NOMO-1 (cell line): ENCODE measurements at regions not wholly inside any gene's neighbourhood (a gene's known extent, or its start where the extent isn't known, plus 50 kb on each side); places are given as distances from the start of the nearest gene placed in this dataset.

Experiments
- DNase-seq, 2 experiments: peaks; one replicate each; lab custom pipeline; 2025; ENCODE audit not compliant: unreplicated experiment in 2 of 2; lab: John Stamatoyannopoulos, UW

DNA sequence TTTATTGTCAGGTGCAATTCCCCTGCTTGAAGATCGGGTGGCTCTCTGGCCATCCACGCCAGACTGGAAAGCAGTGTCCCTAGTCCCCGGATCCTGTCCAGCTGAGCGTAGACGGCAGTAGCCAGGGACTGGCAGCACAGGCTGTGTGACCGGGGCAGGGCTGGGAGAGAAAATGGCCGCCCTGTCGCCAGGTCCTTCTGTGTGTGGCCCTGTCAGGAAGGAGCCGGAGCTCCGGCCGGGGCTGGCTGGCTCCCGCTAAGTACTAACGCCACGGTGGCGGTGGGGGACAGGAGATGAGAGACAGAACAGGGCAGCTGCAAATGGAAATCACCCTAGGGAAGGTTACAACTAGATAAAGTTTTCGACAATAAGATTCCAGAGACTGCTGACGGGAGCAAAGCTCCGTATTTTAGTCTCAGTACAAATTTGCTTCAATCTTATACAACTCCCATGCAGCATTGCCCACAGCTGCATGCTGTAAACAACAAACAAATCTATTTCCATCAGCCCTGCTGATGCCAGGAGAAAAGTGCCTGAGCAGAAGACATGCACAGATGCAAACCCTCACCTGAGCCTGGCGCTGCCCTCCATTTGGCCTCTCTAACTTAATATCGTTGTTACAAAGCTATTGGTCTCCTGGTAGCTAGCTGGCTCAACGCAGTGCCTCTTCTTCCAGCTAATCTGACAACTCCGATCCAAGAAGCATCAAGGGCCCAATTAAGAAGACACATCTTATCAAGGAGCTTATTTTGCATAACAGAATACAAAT lies 253.0 kb downstream of the TSHZ3 start:
- no peak for DNase-seq

DNA sequence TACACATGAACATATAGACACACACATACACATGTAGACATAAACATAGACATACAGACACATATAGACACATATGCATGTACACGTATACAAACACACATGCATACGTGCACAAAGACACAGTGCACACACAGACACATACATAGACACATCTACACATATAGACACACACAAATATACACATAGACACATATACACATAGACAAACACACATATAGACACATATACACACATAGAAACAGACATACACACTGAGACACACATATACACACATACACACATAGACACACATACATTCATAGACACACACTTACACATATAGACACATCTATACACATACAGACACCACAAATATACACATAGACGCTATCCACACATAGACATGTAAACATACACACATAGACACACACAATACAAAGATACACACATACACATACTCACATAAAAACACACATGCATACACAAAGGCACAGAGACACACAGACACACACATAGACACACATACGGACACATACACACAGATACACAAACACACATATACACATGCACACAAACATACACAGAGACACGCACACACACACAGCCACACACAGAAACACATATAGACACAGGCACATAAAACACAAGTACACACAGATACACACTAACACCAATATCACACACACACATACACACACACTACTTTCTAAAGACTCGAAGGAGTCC lies 254.0 kb downstream of the TSHZ3 start:
- no peak for DNase-seq

DNA sequence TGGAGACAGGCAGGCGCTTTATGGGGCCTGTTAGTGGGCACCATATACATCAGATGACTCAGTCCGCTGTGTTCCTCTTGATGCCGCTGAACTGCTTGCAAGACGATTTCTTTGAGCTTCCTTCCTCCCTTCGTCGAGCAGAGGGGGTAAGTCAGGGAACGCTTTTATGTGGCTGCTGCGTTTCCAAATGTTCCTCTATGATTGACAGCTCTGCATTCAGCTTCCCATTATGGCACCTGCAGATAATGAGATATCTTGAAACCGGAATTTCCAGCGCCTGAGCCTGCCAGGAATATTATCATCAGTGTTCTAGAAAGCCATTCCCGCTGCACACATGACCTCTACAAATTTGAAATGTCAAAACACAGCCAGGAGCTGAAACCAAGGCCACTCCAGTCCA lies 257.0 kb downstream of the TSHZ3 start:
- no peak for DNase-seq

DNA sequence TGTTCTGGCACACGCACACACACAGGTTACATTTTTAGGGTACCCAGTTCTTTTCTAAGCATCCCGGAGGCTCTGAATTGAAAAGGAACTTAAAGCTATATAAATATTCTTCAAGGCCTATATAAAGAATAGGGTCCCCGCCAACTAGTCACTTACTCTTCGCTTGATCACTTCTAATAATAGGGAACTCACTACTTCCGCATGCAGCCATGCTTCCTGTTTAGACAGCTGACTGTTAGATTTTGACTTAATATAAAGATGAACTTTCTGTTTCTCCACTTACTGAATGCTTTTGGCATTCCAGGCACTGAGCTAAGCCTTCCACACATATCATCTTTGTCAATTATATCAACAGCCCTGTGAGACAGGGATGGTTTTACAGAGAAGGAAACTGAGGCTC lies 259.6 kb downstream of the TSHZ3 start:
- no peak for DNase-seq

DNA sequence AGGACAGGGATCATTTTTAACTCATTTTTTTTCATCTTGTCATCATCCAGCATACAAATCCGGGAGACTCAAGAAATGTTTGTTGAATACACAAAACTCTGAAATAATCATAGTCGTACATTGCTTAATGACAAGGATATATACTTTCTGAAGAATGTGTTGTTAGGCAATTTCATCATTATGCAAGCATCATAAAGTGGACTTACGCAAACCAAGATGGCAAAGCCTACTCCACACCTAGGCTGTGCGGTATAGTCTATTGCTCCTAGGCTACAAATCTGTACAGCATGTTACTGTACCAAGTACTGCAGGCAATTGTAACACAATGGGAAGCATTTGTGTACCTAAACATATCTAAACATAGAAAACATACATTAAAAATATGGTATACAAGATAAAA lies 264.1 kb downstream of the TSHZ3 start:
- peak; percentile 37 to 42 for DNase-seq

DNA sequence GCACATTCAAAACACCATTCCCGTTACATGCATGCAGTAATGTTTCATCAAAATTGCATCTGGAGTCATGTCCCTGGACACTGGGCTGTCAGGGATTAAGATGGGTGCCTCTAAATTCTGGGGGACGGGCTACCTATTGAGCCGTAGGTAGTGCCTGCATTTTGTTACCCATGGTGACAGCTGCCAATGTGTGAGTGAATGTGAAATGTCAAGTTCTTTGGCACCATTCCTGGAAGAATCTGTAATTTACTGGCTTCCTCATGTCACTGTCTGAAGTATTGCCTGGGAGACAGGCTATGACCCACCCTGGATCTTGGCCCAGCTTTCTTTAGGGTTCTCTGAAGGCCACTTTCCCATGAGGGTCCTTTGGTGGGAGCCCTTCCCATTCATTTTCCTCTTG lies 266.1 kb downstream of the TSHZ3 start:
- DNase-seq, result no peak

DNA sequence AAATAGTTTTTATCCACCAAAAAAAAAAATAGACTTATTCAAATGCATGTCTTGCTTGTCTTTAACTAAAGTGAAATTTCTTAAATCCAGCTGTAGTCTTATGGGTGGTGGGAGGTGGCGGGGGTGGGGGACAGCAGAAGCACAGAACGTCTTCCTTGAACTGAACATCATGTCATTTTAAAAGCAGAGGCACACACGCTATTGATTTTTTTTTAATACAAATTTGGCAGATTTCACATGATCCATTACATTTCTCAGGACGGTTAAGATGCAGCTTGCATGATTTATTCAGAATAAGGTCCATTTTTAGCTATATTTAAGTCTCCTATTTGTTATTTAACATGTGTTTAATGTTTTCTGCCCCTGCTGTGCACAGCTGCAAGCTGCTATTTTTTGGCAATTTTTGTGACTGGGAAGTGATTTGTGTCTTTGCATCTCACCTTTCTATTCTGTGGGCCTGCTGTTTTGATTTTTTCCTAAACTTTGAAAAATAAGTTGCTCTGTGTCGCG lies 274.0 kb downstream of the TSHZ3 start:
- no peak for DNase-seq

DNA sequence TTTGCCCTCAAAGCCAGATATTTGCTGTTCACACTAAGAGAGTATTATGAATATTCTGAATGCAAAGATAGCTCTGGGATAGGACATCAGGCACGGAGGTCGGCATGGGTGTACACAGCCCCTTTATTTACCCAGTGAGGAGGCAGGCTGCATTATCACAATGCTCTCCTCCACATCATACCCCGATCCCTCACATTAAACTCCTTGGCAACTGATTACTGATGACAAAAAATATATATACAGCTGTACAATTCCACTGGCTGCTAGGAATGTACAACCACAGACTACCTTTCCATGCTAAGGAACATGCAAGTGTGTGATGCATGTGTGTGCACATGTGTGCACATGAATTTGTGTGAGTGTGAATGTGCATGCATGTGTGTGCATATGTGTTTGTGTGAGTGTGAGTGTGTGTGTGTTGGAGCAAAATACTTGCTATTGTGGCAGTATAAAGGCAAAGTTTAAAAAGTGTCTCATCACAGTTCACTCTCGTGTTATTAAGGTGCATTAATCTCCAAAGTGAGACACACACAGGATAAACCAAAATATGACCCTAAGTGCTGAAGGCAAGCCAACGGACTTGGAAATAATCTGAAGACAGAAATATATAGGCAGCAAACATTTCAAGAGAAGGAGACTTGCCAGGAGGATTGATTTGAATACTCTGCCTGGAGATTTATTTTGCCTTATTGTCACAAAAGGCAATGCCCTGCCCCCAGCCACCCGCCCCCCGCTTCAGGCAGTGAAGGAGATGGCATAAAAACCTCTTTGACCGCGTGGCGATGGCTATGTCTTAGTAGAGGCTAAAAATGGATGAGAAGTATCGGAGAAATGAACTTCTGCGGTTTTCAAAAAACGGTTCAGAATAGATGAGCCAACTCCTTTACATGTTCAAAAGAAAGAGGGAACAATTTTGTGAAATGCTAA lies 274.8 kb downstream of the TSHZ3 start:
- DNase-seq, result no peak

DNA sequence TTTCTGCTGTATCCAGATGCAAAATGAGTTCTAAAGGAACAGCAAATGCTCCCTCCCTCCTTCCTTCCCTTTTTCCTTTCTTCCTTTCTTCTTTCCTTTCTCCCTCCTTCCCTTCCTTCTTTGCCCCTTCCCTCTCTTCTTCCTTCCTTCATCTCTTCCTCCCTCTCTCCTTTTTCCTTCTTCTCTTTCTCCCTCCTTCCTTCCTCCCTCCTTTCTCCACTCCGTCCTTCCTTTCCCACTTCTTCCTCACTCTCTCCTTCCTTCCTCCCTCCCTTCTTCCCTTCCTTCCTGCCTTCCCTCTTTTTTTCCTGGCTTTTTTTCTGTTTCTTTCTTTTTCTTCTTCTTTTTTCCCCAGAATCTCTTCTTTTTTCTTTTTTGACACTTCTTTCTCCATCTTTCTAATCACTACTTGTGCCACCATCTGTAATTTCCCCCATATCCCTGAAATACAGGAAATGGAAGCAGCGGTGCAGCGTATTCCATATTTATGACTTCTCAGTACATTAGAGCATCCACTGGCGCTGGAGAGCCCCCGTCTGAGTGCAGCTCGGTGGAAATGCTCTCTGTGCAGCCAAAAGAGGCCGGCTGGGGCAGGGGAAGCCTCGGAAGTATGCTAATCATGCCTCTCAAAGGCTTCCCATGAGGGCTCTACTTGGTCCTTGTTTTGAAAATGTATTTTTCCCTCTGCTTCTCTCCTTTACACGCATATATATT lies 275.6 kb downstream of the TSHZ3 start:
- DNase-seq, result no peak

DNA sequence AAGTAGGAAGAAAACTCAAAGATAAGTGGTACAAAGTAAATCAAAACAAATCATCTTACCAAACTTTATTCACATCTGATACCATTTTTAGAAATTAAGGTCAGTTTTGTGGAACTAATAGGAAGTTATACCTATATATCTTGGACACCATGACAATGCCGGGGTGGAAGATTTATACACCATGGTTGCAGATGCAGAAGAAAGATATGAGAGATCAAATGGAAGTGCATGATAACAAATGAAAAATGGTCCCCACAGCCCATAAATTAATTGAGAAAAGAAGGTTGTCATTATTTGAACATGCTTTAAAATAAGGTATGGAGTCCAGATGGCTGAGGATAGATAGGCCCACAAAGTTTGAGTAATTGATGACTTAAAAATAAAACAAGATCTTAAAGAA lies 276.8 kb downstream of the TSHZ3 start:
- no peak for DNase-seq

DNA sequence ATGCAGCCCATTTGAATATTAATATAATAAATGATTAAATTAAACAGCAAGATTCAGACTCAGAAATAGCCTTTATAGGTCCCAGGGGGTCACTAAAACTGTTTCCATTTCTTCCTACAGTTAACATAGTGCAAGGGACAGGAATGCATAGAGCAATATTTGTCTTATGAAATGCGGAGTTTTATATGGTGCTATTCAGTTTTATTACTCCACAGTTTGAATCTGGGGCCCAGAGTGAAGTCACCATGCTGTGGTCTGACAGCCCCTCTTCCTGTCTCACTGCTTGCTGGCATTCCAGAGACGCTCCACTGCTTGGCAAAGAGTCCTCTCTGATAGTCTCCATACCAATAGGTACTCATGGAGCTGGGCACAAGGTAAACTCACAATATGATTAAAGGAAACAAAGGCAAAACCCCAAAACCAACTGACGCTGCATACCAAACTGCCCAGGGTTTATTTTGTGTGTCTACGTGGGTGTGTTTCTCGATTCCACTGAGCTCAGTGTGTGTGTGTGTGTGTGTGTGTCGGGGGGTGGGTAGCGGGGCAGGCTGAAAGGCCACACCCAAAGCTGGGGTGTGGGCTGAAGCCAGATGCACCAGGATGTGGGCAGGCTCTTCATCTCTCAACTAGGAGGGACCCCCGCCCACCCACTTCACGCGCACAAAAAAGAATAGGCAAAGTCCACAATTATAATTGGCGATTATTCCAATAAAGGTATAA lies 277.9 kb downstream of the TSHZ3 start:
- no peak for DNase-seq

DNA sequence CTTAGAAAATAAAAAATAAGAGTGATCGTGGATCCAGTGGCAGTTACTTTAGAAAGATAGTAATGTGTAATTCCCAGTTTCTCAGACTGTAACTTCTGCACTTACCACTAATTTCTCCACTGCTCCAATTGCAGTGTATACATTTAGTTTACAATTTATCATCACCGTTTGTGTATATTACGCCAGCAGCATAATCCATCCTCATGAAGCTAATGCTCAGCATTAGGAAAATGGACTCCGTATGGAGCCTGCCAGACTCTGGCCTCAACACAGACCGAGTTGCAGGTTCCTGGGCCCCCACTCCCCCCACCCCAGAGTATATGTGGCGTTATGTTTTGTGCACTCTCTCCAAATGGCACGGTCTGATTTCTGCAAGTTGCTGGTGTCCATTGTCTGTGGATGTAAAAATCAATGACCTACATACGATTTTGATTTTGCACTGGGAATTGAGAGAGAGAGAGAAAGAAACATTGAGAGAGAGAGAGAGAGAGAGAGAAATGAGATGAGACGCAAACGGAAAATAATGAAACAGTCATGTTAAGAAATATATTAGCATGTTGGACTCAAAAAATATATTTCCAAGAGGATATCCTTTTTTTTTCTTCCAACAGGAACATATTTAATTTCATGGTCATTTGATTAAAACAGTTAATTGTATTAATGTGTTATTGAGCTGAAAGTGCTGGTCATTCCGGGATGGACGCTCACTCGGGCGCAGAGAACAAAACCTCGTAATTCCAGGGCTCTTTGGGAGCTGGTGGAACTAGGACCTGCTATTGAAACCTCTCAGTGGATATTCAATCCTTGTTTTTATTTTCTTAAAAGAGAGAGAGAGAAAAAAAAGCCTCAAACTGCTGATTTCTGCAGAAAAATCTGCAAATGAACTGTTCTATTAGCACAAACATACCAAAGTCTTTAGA lies 278.8 kb downstream of the TSHZ3 start:
- no peak for DNase-seq

DNA sequence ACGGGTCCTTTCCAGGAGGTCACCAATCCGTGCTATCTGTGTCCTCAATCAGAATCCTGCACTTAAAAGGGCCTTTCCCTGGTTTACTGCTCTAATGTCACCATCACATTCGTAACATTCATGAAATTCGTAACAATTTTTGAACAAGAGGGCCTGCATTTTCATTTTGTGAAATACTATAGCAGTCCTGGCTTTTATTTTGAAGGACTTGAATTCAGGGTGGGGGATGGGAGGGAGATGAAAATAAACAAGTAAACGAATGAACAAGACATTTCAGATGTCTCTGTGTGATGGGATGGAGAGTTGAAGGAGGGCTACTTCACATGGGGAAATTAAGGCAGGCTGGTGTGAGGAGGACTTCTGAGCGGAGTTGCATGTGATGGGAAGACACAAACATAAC lies 281.0 kb downstream of the TSHZ3 start:
- no peak for DNase-seq

DNA sequence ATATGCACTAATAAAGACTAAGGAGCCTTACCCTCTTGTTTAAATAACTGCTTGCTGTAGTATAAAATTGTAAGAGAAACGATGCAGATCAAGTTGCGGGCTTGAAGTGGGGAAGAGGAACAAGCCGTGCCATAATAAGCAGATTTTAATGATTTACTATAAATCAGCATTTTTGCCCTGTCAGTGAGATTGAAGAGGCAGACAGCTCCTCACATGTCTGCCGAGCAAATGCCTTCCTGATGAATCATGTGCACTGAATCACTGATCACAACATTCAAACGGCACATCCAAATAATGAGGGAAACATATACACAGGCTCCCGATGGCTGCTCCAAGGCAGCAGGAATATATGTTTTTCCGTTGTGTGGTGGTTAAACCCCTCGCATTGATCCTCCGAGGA lies 282.9 kb downstream of the TSHZ3 start:
- DNase-seq, result peak in 1 of 2 experiments; percentile 38

DNA sequence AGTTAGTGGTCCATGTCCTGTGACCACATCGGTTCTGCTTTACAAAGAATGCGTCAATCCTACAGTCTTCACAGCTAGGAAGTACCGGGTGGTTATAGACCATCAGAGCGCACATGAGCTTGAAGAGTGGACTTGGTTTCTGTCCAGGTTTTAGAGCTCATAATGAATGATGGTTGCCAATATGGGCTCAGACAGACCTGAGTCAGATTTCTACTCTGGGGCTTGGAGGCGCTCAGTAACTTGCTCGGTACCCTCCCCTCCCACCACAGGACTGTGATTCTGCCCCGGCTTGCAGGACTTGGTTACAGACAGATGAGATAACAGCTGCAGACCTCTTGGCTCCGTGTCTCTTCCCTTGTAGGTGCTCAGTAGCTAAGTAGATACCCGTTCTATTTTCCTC lies 284.7 kb downstream of the TSHZ3 start:
- no peak for DNase-seq

DNA sequence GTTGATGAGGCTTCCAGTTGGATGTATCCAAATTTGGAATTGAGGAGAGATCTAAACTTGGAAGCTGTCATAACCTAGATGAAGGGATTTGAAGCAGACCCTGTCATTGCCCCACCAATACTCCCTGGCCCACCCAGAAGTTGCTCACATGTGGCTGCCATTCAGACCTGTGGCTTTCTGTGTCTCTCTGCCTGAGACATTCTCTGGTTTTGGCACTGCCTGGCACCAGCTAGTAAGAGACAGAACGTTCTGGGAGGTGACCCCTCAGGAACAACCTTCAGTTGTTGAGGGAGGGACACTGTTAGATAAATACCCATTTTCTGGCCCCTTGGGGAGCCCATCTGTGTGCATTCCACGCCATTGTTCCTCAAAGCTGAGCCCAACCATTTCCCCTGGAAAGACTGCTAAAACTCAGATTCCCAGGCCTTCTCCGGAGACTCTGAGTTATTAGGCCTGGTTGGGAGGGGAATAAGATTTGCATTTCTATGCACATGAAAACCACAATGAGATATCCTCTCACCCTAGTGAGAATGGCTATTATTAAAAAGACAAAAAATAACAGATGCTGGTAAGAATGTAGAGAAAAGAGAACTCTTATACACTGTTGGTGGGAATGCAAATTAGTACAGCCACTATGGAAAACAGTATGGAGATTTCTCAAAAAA lies 290.4 kb downstream of the TSHZ3 start:
- no peak for DNase-seq

DNA sequence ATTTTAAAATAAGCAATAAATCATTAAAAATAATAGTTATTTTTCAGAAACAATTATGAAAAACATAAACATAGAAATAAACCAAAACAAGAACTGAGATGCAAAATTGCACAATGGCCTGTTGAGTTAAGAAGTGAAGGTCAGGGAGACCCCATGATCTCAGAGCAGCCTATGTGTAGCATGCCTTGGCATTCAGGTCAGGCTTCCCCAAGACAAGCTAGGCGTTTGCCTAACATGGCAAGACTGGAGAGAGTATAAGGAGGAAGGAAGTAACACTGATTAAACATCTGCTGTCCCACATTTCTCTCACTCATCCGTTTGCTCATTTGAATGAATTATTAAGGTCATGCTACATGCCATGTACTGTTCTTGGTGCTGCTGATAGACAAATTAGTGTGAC lies 291.8 kb downstream of the TSHZ3 start:
- DNase-seq, result no peak

DNA sequence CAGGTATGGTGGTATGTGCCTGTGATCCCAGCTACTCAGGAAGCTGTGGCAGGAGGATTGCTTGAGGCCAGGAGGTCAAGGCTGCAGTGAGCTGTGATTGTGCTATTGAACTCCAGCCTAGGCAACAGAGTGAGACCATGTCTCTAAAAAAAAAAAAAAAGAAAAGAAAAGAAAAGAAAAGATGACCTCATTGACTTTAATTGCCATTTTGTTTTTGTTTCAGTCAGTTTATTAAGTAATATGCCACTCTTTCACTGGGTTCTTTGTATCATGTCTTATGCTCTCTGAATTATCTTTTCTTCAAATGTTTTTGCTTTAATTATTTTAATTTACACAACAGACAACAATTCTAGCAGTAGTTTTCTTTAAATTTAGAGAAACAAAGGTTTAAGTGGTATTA lies 293.8 kb downstream of the TSHZ3 start:
- DNase-seq, result no peak
